K562 (cell line): ENCODE measurements at regions not wholly inside any gene's neighbourhood (a gene's known extent, or its start where the extent isn't known, plus 50 kb on each side); places are given as distances from the start of the nearest gene placed in this dataset.

ENCODE experiments used
- ATAC-seq: fragments of 200-7000 bp; cut with Tn5 transposase; 3 replicates; pipeline ENCODE4 v1.9.1; 2020; ENCODE audit warnings: moderate library complexity
- BruUV-seq: library from RNA; stranded (reverse); fragments of 400-500 nt; replicated peaks from 2 replicates; lab custom pipeline; 2021; lab: Mats Ljungman, UMichigan
- CTCF ChIA-PET: fragments of 300-600 bp; formaldehyde crosslinking; extraction: SDS; loops from one replicate; lab custom pipeline; 2021; ENCODE audit warnings: low intra/inter-chr PET ratio; lab: Yijun Ruan, JAX
- POLR2A ChIA-PET: fragments of 300-600, 350-650 bp; sonication (Branson Sonifier 250); formaldehyde crosslinking; extraction: SDS; loops from one replicate; lab custom pipeline; 2021; ENCODE audit warnings: antibody characterized with exemption, inconsistent platforms; lab: Yijun Ruan, JAX
- DNase-seq, 4 experiments: peaks; one replicate each; pipeline versions ENCODE4 v3.0.0 to v3.0.0-alpha.2; 2011 to 2018; ENCODE audit warnings: low spot score in 3 of 4, mixed read lengths in 3 of 4; ENCODE audit errors: extremely low read depth in 1 of 4
- FAIRE-seq: peaks from 2 replicates; lab custom pipeline; 2011; peaks lifted over from hg19 to GRCh38; lab: Jason Lieb, UNC
- H2AFZ ChIP-seq: 2 replicates; pipeline ENCODE4 v1.6.0; 2011; ENCODE audit warnings: low read depth, low read length, control low read depth, inconsistent platforms
- H3K27ac ChIP-seq: fragments of 200-600 bp; 3 replicates; pipeline ENCODE4 v1.8.0; 2011; ENCODE audit warnings: low read depth, mild to moderate bottlenecking, control low read depth, inconsistent platforms, low read length, moderate library complexity, mixed read lengths; ENCODE audit errors: extremely low read depth
- H3K27me3 ChIP-seq, 2 experiments: fragments of 300-600 bp in 1 of 2; 2 replicates in 1 of 2; 3 replicates in 1 of 2; pipeline versions ENCODE4 v1.6.0 to v1.8.0; 2011; ENCODE audit warnings: inconsistent platforms in 2 of 2, low read length in 2 of 2, mild to moderate bottlenecking in 1 of 2, mixed read lengths in 1 of 2, moderate library complexity in 1 of 2; ENCODE audit not compliant: control insufficient read depth in 2 of 2, insufficient read depth in 2 of 2
- H3K36me3 ChIP-seq: fragments of 300-600 bp; 3 replicates; pipeline ENCODE4 v1.8.0; 2011; ENCODE audit warnings: mild to moderate bottlenecking, low read length, inconsistent platforms; ENCODE audit not compliant: control insufficient read depth, insufficient read depth
- H3K4me1 ChIP-seq, 2 experiments: fragments of 200-600 bp in 1 of 2; replicated peaks in 1 of 2; 2 replicates in 1 of 2; 3 replicates in 1 of 2; pipeline versions ENCODE4 v1.5.1 to v1.8.0; 2011; ENCODE audit warnings: inconsistent platforms in 2 of 2, low read length in 2 of 2, mild to moderate bottlenecking in 1 of 2, mixed read lengths in 1 of 2, moderate library complexity in 1 of 2; ENCODE audit not compliant: control insufficient read depth in 2 of 2, insufficient read depth in 2 of 2
- H3K4me2 ChIP-seq: 2 replicates; pipeline ENCODE4 v1.6.1; 2011; ENCODE audit warnings: low read length, control low read depth, inconsistent platforms, mixed read lengths; ENCODE audit not compliant: insufficient read depth
- H3K4me3 ChIP-seq: fragments of 200-600 bp; sonication (generic), shearing (Covaris generic); 2 replicates; pipeline ENCODE4 v1.5.1; 2016; ENCODE audit warnings: control low read depth, inconsistent platforms
- H3K79me2 ChIP-seq: fragments of 200-600 bp; 3 replicates; pipeline ENCODE4 v1.8.0; 2011; ENCODE audit warnings: low read length, inconsistent platforms; ENCODE audit not compliant: control insufficient read depth, insufficient read depth
- H3K9ac ChIP-seq, 2 experiments: 2 replicates each; pipeline versions ENCODE4 v1.6.0 to v1.6.1; 2011; ENCODE audit warnings: low read depth in 2 of 2, low read length in 2 of 2, control low read depth in 1 of 2, inconsistent platforms in 1 of 2, mild to moderate bottlenecking in 1 of 2, mixed read lengths in 1 of 2; ENCODE audit not compliant: insufficient read depth in 1 of 2
- H3K9me1 ChIP-seq: one replicate; pipeline ENCODE4 v1.6.0; 2011; ENCODE audit warnings: inconsistent platforms, mild to moderate bottlenecking, low read length, moderate library complexity; ENCODE audit not compliant: control insufficient read depth, insufficient read depth
- H3K9me3 ChIP-seq: replicated peaks from 2 replicates; pipeline ENCODE4 v1.5.1; 2011; ENCODE audit warnings: low read depth, low read length, inconsistent platforms; ENCODE audit not compliant: control insufficient read depth, insufficient read depth
- H4K20me1 ChIP-seq: replicated peaks from 2 replicates; pipeline ENCODE4 v1.6.1; 2011; ENCODE audit warnings: low read length, inconsistent platforms, mixed read lengths; ENCODE audit not compliant: control insufficient read depth, insufficient read depth
- ASH1L ChIP-seq: fragments of 450-650 bp; IDR thresholded peaks from 2 replicates; pipeline ENCODE4 v1.6.1; 2018; ENCODE audit warnings: borderline replicate concordance, mild to moderate bottlenecking, low read depth; ENCODE audit not compliant: partially characterized antibody
- COPS2 ChIP-seq: fragments of 450-650 bp; conservative IDR thresholded peaks from 2 replicates; pipeline ENCODE4 v1.6.1; 2016; ENCODE audit warnings: mild to moderate bottlenecking, moderate library complexity
- GABPB2 ChIP-seq: fragments of 250-450 bp; sonication (Bioruptor Pico); conservative IDR thresholded peaks from 2 replicates; pipeline ENCODE4 v1.5.1; 2021; ENCODE audit warnings: mild to moderate bottlenecking
- HEY1 ChIP-seq: fragments of 250-450 bp; sonication (Bioruptor Pico); IDR thresholded peaks from 2 replicates; pipeline ENCODE4 v1.5.0; 2020; ENCODE audit warnings: mild to moderate bottlenecking, moderate library complexity, borderline replicate concordance
- JUN ChIP-seq, 2 experiments: sonication (generic) in 1 of 2; formaldehyde crosslinking in 1 of 2; IDR thresholded peaks; 2 replicates each; pipeline versions ENCODE4 v1.6.1 to v1.8.0; 2012 to 2022; ENCODE audit warnings: borderline replicate concordance in 2 of 2, mild to moderate bottlenecking in 2 of 2, improper control_type of control experiment in 1 of 2, low read depth in 1 of 2, low read length in 1 of 2, missing genetic modification reagents in 1 of 2
- SLC30A9 ChIP-seq: fragments of 250-450 bp; sonication (Bioruptor Pico); IDR thresholded peaks from 2 replicates; pipeline ENCODE4 v1.8.0; 2022; ENCODE audit warnings: mild to moderate bottlenecking, moderate library complexity
- SMAD4 ChIP-seq: fragments of 250-450 bp; sonication (Bioruptor Pico); conservative IDR thresholded peaks from 2 replicates; pipeline ENCODE4 v1.8.0; 2021; ENCODE audit warnings: inconsistent platforms, mild to moderate bottlenecking, moderate library complexity
- ZNF263 ChIP-seq: sonication (generic); formaldehyde crosslinking; IDR thresholded peaks from 2 replicates; pipeline ENCODE4 v1.8.0; 2022; ENCODE audit warnings: mild to moderate bottlenecking, missing genetic modification reagents, borderline replicate concordance
- ZNF274 ChIP-seq: IDR thresholded peaks from 2 replicates; pipeline ENCODE4 v1.6.1; 2011; ENCODE audit warnings: low read depth, mild to moderate bottlenecking, low read length, moderate library complexity, borderline replicate concordance
- ZNF57 ChIP-seq: fragments of 450-650 bp; formaldehyde crosslinking; IDR thresholded peaks from 2 replicates; pipeline ENCODE4 v1.4.0; 2020; ENCODE audit warnings: mild to moderate bottlenecking, moderate library complexity
- ZSCAN32 ChIP-seq: fragments of 450-650 bp; formaldehyde crosslinking; IDR thresholded peaks from 2 replicates; pipeline ENCODE4 v1.4.0; 2020; ENCODE audit warnings: mild to moderate bottlenecking, moderate library complexity
- WGBS: fragments of 100-300 bp; shearing (Covaris generic); methylation state at CpG from one replicate; pipeline ENCODE4 v1.1.6; 2016; ENCODE audit warnings: low coverage, mixed read lengths; ENCODE audit not compliant: insufficient coverage; ENCODE audit errors: missing lambda C conversion rate; 5-methylcytosine and 5-hydroxymethylcytosine counted together
- in situ Hi-C: fragments of 300-500 bp; cut with MboI; formaldehyde crosslinking; loops from 4 replicates; pipeline ENCODE4 v1.15.0; 2018; ENCODE audit warnings: inconsistent platforms, mixed read lengths
- intact Hi-C: fragments of 100-400 bp; cut with micrococcal nuclease; formaldehyde crosslinking; loops from 2 replicates; pipeline ENCODE4 v1.14.2; 2022
- TF ChIP-seq, protein P1 (sequence below): sonication (generic); formaldehyde crosslinking; IDR thresholded peaks from 2 replicates; pipeline ENCODE4 v1.8.1; 2022; ENCODE audit warnings: missing genetic modification reagents
- TF ChIP-seq, protein P2 (sequence below): fragments of 150-350 bp; IDR thresholded peaks from 2 replicates; pipeline ENCODE4 v1.6.1; 2014; ENCODE audit warnings: low read depth, mild to moderate bottlenecking, low read length, borderline replicate concordance
- TF ChIP-seq, protein P3 (sequence below): sonication (generic); formaldehyde crosslinking; IDR thresholded peaks from 2 replicates; pipeline ENCODE4 v1.8.1; 2022; ENCODE audit warnings: missing genetic modification reagents
- TF ChIP-seq, protein P4 (sequence below): sonication (generic); formaldehyde crosslinking; IDR thresholded peaks from 2 replicates; pipeline ENCODE4 v1.9.0; 2022; ENCODE audit warnings: mild to moderate bottlenecking, missing genetic modification reagents

DNA sequence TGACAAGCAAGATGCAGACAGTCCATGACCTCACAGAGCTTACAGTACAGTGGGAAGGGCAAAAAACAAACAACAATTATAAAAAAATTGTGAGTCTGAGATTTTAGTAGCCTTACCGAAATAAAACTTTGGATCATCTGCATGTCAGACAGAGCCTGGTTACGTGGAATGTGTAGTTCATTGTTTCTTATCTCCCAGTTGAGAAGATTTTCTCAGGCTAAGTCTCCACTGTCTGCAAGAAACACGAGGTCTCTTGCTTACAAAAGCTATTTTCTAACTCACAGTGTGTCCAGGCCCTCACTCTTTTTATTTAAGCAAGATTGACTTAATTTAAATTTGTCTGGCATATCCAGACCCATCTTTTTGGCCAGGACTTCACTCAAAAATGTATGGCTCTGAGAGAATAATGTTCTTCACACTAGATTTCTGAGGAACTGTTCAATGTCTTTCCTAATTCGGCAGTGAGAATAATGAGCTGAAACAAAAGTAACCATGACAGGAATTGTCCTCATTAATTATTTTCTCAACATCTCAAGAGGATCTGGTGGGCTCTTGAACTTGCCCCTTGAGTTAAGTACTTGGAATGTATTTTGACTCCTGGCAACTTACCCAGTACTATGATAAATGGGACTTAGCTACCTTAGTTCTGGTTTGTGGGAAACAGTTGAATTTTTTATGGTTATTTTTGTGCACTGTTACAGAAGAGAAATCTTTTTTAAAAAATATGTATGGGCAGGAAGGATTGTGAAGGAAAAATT lies 265.1 kb upstream of the COL8A1 start:
- Histone ChIP-seq H3K4me2 (no peak overlapping the region), H3K9me3 (no peaks in the 10 kb centered on the region), H3K27me3 (no peaks in the 10 kb centered on the region), H3K9ac (no peak overlapping the region), H3K4me3 (no peak overlapping the region), H2AFZ (no peak overlapping the region), H3K9me1 (no peaks in the 10 kb centered on the region), H3K36me3 (no peaks in the 10 kb centered on the region), H4K20me1 (no peaks in the 10 kb centered on the region), H3K4me1 (no peaks in the 10 kb centered on the region), H3K79me2 (no peaks in the 10 kb centered on the region), H3K27ac (no peak overlapping the region)
- ChIA-PET CTCF (no interaction called here), POLR2A (no interaction called here)
- ATAC-seq (no peak), DNase-seq (no peak), FAIRE-seq (no peak)
- in situ Hi-C loops (no loop called here), intact Hi-C loops (no loop called here)
- no TSS peak for BruUV-seq
- 5% methylated on average over 4 of the region's 4 CpGs for WGBS
- no peak for TF ChIP-seq HEY1
- TF ChIP-seq ZSCAN32 (CRISPR knock-in tag), result no peak
- no peak for TF ChIP-seq ZNF57
- no peak for TF ChIP-seq ZNF274
- TF ChIP-seq, protein P1, sequence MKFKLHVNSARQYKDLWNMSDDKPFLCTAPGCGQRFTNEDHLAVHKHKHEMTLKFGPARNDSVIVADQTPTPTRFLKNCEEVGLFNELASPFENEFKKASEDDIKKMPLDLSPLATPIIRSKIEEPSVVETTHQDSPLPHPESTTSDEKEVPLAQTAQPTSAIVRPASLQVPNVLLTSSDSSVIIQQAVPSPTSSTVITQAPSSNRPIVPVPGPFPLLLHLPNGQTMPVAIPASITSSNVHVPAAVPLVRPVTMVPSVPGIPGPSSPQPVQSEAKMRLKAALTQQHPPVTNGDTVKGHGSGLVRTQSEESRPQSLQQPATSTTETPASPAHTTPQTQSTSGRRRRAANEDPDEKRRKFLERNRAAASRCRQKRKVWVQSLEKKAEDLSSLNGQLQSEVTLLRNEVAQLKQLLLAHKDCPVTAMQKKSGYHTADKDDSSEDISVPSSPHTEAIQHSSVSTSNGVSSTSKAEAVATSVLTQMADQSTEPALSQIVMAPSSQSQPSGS (CRISPR knock-in tag), result no peak
- TF ChIP-seq, protein P2, sequence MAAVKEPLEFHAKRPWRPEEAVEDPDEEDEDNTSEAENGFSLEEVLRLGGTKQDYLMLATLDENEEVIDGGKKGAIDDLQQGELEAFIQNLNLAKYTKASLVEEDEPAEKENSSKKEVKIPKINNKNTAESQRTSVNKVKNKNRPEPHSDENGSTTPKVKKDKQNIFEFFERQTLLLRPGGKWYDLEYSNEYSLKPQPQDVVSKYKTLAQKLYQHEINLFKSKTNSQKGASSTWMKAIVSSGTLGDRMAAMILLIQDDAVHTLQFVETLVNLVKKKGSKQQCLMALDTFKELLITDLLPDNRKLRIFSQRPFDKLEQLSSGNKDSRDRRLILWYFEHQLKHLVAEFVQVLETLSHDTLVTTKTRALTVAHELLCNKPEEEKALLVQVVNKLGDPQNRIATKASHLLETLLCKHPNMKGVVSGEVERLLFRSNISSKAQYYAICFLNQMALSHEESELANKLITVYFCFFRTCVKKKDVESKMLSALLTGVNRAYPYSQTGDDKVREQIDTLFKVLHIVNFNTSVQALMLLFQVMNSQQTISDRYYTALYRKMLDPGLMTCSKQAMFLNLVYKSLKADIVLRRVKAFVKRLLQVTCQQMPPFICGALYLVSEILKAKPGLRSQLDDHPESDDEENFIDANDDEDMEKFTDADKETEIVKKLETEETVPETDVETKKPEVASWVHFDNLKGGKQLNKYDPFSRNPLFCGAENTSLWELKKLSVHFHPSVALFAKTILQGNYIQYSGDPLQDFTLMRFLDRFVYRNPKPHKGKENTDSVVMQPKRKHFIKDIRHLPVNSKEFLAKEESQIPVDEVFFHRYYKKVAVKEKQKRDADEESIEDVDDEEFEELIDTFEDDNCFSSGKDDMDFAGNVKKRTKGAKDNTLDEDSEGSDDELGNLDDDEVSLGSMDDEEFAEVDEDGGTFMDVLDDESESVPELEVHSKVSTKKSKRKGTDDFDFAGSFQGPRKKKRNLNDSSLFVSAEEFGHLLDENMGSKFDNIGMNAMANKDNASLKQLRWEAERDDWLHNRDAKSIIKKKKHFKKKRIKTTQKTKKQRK, result no peak
- no peak for TF ChIP-seq GABPB2 (CRISPR knock-in tag)
- TF ChIP-seq JUN (IDR thresholded peaks at IDR 0.05; ENCODE audit: borderline replicate concordance, low read depth, low read length), result no peak
- no peak for TF ChIP-seq JUN (CRISPR knock-in tag; IDR thresholded peaks at IDR 0.05; ENCODE audit: borderline replicate concordance)
- TF ChIP-seq COPS2, result no peak
- TF ChIP-seq SMAD4 (CRISPR knock-in tag), result no peak
- no peak for TF ChIP-seq ZNF263
- no peak for TF ChIP-seq SLC30A9
- TF ChIP-seq ASH1L, result no peak
- TF ChIP-seq, protein P3, sequence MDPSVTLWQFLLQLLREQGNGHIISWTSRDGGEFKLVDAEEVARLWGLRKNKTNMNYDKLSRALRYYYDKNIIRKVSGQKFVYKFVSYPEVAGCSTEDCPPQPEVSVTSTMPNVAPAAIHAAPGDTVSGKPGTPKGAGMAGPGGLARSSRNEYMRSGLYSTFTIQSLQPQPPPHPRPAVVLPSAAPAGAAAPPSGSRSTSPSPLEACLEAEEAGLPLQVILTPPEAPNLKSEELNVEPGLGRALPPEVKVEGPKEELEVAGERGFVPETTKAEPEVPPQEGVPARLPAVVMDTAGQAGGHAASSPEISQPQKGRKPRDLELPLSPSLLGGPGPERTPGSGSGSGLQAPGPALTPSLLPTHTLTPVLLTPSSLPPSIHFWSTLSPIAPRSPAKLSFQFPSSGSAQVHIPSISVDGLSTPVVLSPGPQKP, result no peak
- TF ChIP-seq, protein P4, sequence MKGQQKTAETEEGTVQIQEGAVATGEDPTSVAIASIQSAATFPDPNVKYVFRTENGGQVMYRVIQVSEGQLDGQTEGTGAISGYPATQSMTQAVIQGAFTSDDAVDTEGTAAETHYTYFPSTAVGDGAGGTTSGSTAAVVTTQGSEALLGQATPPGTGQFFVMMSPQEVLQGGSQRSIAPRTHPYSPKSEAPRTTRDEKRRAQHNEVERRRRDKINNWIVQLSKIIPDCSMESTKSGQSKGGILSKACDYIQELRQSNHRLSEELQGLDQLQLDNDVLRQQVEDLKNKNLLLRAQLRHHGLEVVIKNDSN (CRISPR knock-in tag), result no peak
